Thymus (tissue), 11 donors: ENCODE measurements at regions not wholly inside any gene's neighbourhood (a gene's known extent, or its start where the extent isn't known, plus 50 kb on each side); places are given as distances from the start of the nearest gene placed in this dataset.

Experiments
- DNase-seq, 9 donors: peaks; one replicate each; pipeline ENCODE4 v3.0.0-alpha.2; 2013; ENCODE audit warnings: low spot score in 9 of 9, low read depth in 6 of 9, missing footprints in 1 of 9
- H3K27ac ChIP-seq, 2 donors: one replicate each; pipeline ENCODE4 v1.5.1; 2013; ENCODE audit warnings: control low read depth in 1 of 2, low read depth in 1 of 2, low read length in 1 of 2, mild to moderate bottlenecking in 1 of 2, moderate library complexity in 1 of 2
- H3K27me3 ChIP-seq, 2 donors: one replicate each; pipeline ENCODE4 v1.5.1; 2013; ENCODE audit warnings: low read length in 1 of 2; ENCODE audit not compliant: control insufficient read depth in 2 of 2, insufficient read depth in 1 of 2
- H3K36me3 ChIP-seq, 2 donors: one replicate each; pipeline ENCODE4 v1.5.1; 2013; ENCODE audit warnings: low read length in 1 of 2, mild to moderate bottlenecking in 1 of 2, moderate library complexity in 1 of 2; ENCODE audit not compliant: control insufficient read depth in 2 of 2, insufficient read depth in 2 of 2
- H3K4me1 ChIP-seq, 2 donors: one replicate each; pipeline ENCODE4 v1.5.1; 2013; ENCODE audit warnings: low read length in 2 of 2; ENCODE audit not compliant: control insufficient read depth in 2 of 2, insufficient read depth in 2 of 2
- H3K4me3 ChIP-seq, 2 donors: one replicate each; pipeline ENCODE4 v1.5.1; 2013; ENCODE audit warnings: low read length in 2 of 2, control low read depth in 1 of 2, mild to moderate bottlenecking in 1 of 2
- H3K9me3 ChIP-seq, 2 donors: one replicate each; pipeline ENCODE4 v1.5.1; 2013; ENCODE audit warnings: low read length in 1 of 2, mild to moderate bottlenecking in 1 of 2; ENCODE audit not compliant: control insufficient read depth in 2 of 2, insufficient read depth in 1 of 2
- WGBS: extraction: QIAGEN DNeasy Blood & Tissue Kit; methylation state at CpG from one replicate; pipeline ENCODE4 v1.1.7; 2013; 5-methylcytosine and 5-hydroxymethylcytosine counted together
- donor health status: healthy.

GRCh38 chr4:184950117-184950830, 68.0 kb upstream of the HELT start:
- no peak for DNase-seq
- H3K4me1 ChIP-seq = no peaks in the 10 kb centered on the region
- H3K36me3 ChIP-seq = no peaks in the 10 kb centered on the region
- H3K4me3 ChIP-seq = no peak overlapping the region
- H3K9me3 ChIP-seq = peaks cover 0 to 4% of the 10 kb centered on the region in 2 donors
- 89% methylated on average over 9 of the region's 9 CpGs for WGBS
- no peak overlapping the region for H3K27ac ChIP-seq
- peaks cover 0 to 2% of the 10 kb centered on the region in 2 donors for H3K27me3 ChIP-seq

GRCh38 chr4:184950926-184951325, 67.4 kb upstream of the HELT start:
- H3K9me3 ChIP-seq = peaks cover 0 to 4% of the 10 kb centered on the region in 2 donors
- H3K27me3 ChIP-seq = peaks cover 0 to 2% of the 10 kb centered on the region in 2 donors
- H3K4me3 ChIP-seq = no peak overlapping the region
- no peaks in the 10 kb centered on the region for H3K4me1 ChIP-seq
- DNase-seq = no peak
- H3K36me3 ChIP-seq = no peaks in the 10 kb centered on the region
- no peak overlapping the region for H3K27ac ChIP-seq
- WGBS = 90% methylated on average over 13 of the region's 13 CpGs

GRCh38 chr4:184951668-184952160, 66.6 kb upstream of the HELT start:
- Histone ChIP-seq H3K27me3 (peaks cover 0 to 2% of the 10 kb centered on the region in 2 donors), H3K9me3 (peaks cover 0 to 4% of the 10 kb centered on the region in 2 donors), H3K27ac (no peak overlapping the region), H3K36me3 (no peaks in the 10 kb centered on the region), H3K4me3 (no peak overlapping the region), H3K4me1 (no peaks in the 10 kb centered on the region)
- WGBS = 98% methylated on average over 22 of the region's 22 CpGs
- DNase-seq = no peak

- no peak overlapping the region for H3K27ac ChIP-seq
- WGBS = 64% methylated on average over 6 of the region's 6 CpGs
- peaks cover 0 to 2% of the 10 kb centered on the region in 2 donors for H3K27me3 ChIP-seq
- H3K9me3 ChIP-seq = peaks cover 0 to 4% of the 10 kb centered on the region in 2 donors
- H3K36me3 ChIP-seq = no peaks in the 10 kb centered on the region
- H3K4me1 ChIP-seq = peaks cover 0 to 4% of the 10 kb centered on the region in 2 donors
- no peak for DNase-seq
- no peak overlapping the region for H3K4me3 ChIP-seq
These were observed 65.8 kb upstream of the HELT start for GRCh38 chr4:184952522-184952921.

- H3K36me3 ChIP-seq = no peaks in the 10 kb centered on the region
- H3K27me3 ChIP-seq = peaks cover 0 to 2% of the 10 kb centered on the region in 2 donors
- WGBS = 97% methylated on average over 8 of the region's 8 CpGs
- no peak overlapping the region for H3K27ac ChIP-seq
- peaks cover 0 to 4% of the 10 kb centered on the region in 2 donors for H3K9me3 ChIP-seq
- H3K4me1 ChIP-seq = peaks cover 0 to 8% of the 10 kb centered on the region in 2 donors
- no peak for DNase-seq
- H3K4me3 ChIP-seq = no peak overlapping the region
These were observed 64.8 kb upstream of the HELT start for GRCh38 chr4:184953421-184953945.

- H3K4me3 ChIP-seq = no peak overlapping the region
- peaks cover 0 to 4% of the 10 kb centered on the region in 2 donors for H3K9me3 ChIP-seq
- no peak overlapping the region for H3K27ac ChIP-seq
- H3K4me1 ChIP-seq = peaks cover 0 to 8% of the 10 kb centered on the region in 2 donors
- DNase-seq = no peak
- peaks cover 0 to 2% of the 10 kb centered on the region in 2 donors for H3K27me3 ChIP-seq
- no peaks in the 10 kb centered on the region for H3K36me3 ChIP-seq
- WGBS = 92% methylated on average over 9 of the region's 9 CpGs
These were observed 64.3 kb upstream of the HELT start for GRCh38 chr4:184953971-184954370.

- H3K4me3 ChIP-seq = no peak overlapping the region
- peaks cover 0 to 2% of the 10 kb centered on the region in 2 donors for H3K27me3 ChIP-seq
- H3K36me3 ChIP-seq = no peaks in the 10 kb centered on the region
- H3K9me3 ChIP-seq = peaks cover 0 to 6% of the 10 kb centered on the region in 2 donors
- no peak for DNase-seq
- peaks cover 0 to 8% of the 10 kb centered on the region in 2 donors for H3K4me1 ChIP-seq
- 89% methylated on average over 12 of the region's 12 CpGs for WGBS
- no peak overlapping the region for H3K27ac ChIP-seq
These were observed 63.8 kb upstream of the HELT start for GRCh38 chr4:184954482-184954881.

GRCh38 chr4:184955116-184955515, 63.2 kb upstream of the HELT start:
- peaks cover 0 to 8% of the 10 kb centered on the region in 2 donors for H3K4me1 ChIP-seq
- 94% methylated on average over 5 of the region's 5 CpGs for WGBS
- DNase-seq = no peak
- H3K36me3 ChIP-seq = no peaks in the 10 kb centered on the region
- H3K27ac ChIP-seq = no peak overlapping the region
- H3K27me3 ChIP-seq = no peaks in the 10 kb centered on the region
- H3K9me3 ChIP-seq = peaks cover 0 to 8% of the 10 kb centered on the region in 2 donors
- no peak overlapping the region for H3K4me3 ChIP-seq

- no peaks in the 10 kb centered on the region for H3K27me3 ChIP-seq
- H3K36me3 ChIP-seq = no peaks in the 10 kb centered on the region
- 93% methylated on average over 8 of the region's 8 CpGs for WGBS
- H3K4me3 ChIP-seq = no peak overlapping the region
- H3K4me1 ChIP-seq = peaks cover 0 to 8% of the 10 kb centered on the region in 2 donors
- DNase-seq = no peak
- H3K27ac ChIP-seq = no peak overlapping the region
- H3K9me3 ChIP-seq = peaks cover 0 to 8% of the 10 kb centered on the region in 2 donors
These were observed 62.7 kb upstream of the HELT start for GRCh38 chr4:184955636-184956035.
